SK-N-SH treated with all-trans-retinoic acid at 6 μM for 48 hours (cell line): ENCODE measurements at regions not wholly inside any gene's neighbourhood (a gene's known extent, or its start where the extent isn't known, plus 50 kb on each side); places are given as distances from the start of the nearest gene placed in this dataset.

Source experiments
- ATAC-seq: fragments of 200-7000 bp; cut with Tn5 transposase; 3 replicates; pipeline ENCODE4 v1.9.1; 2020; ENCODE audit warnings: mild to moderate bottlenecking, moderate library complexity
- ARNTL ChIP-seq: fragments of 450-650 bp; formaldehyde crosslinking; IDR thresholded peaks from 2 replicates; pipeline ENCODE4 v1.5.0; 2020; ENCODE audit warnings: low read depth, mild to moderate bottlenecking, moderate library complexity, borderline replicate concordance
- BACH2 ChIP-seq: fragments of 250-450 bp; sonication (Bioruptor Pico); IDR thresholded peaks from 2 replicates; pipeline ENCODE4 v1.9.0; 2021; ENCODE audit warnings: mild to moderate bottlenecking, borderline replicate concordance
- CSDC2 ChIP-seq: fragments of 250-450 bp; sonication (Bioruptor Pico); IDR thresholded peaks from 2 replicates; pipeline ENCODE4 v1.5.0; 2020; ENCODE audit warnings: mild to moderate bottlenecking, moderate library complexity
- CSRNP3 ChIP-seq: fragments of 250-450 bp; sonication (Bioruptor Pico); IDR thresholded peaks from 2 replicates; pipeline ENCODE4 v1.5.1; 2021; ENCODE audit warnings: mild to moderate bottlenecking, moderate library complexity
- ESRRG ChIP-seq: fragments of 250-450 bp; sonication (Bioruptor Pico); IDR thresholded peaks from 2 replicates; pipeline ENCODE4 v1.6.1; 2021; ENCODE audit warnings: mild to moderate bottlenecking
- ISL1 ChIP-seq: fragments of 250-450 bp; sonication (Bioruptor Pico); IDR thresholded peaks from 2 replicates; pipeline ENCODE4 v2.1.2; 2022; ENCODE audit warnings: mild to moderate bottlenecking, moderate library complexity
- OSR1 ChIP-seq: fragments of 250-450 bp; sonication (Bioruptor Pico); IDR thresholded peaks from 2 replicates; pipeline ENCODE4 v1.8.0; 2022; ENCODE audit warnings: moderate library complexity, mild to moderate bottlenecking, inconsistent platforms
- PPARA ChIP-seq: fragments of 250-450 bp; sonication (Bioruptor Pico); IDR thresholded peaks from 2 replicates; pipeline ENCODE4 v1.5.0; 2020; ENCODE audit warnings: mild to moderate bottlenecking, borderline replicate concordance
- RARB ChIP-seq: fragments of 250-450 bp; sonication (Bioruptor Pico); IDR thresholded peaks from 2 replicates; pipeline ENCODE4 v1.8.0; 2021; ENCODE audit warnings: mild to moderate bottlenecking, moderate library complexity
- SNAI2 ChIP-seq: fragments of 250-450 bp; sonication (Bioruptor Pico); IDR thresholded peaks from 2 replicates; pipeline ENCODE4 v1.5.0; 2020; ENCODE audit warnings: mild to moderate bottlenecking, moderate library complexity
- TCF4 ChIP-seq: fragments of 250-450 bp; sonication (Bioruptor Pico); IDR thresholded peaks from 2 replicates; pipeline ENCODE4 v1.8.0; 2021; ENCODE audit warnings: mild to moderate bottlenecking, moderate library complexity, borderline replicate concordance
- TOX ChIP-seq: fragments of 250-450 bp; sonication (Bioruptor Pico); IDR thresholded peaks from 2 replicates; pipeline ENCODE4 v1.8.0; 2021; ENCODE audit warnings: mild to moderate bottlenecking, moderate library complexity, borderline replicate concordance
- TSHZ2 ChIP-seq: fragments of 250-450 bp; sonication (Bioruptor Pico); IDR thresholded peaks from 2 replicates; pipeline ENCODE4 v1.5.0; 2020; ENCODE audit warnings: mild to moderate bottlenecking, moderate library complexity
- ZC3H10 ChIP-seq: fragments of 250-450 bp; sonication (Bioruptor Pico); IDR thresholded peaks from 2 replicates; pipeline ENCODE4 v1.5.1; 2021; ENCODE audit warnings: mild to moderate bottlenecking, moderate library complexity
- ZFP30 ChIP-seq: fragments of 450-650 bp; formaldehyde crosslinking; IDR thresholded peaks from 2 replicates; pipeline ENCODE4 v1.5.0; 2022; ENCODE audit warnings: mild to moderate bottlenecking, moderate library complexity
- ZNF565 ChIP-seq: fragments of 450-650 bp; formaldehyde crosslinking; conservative IDR thresholded peaks from 2 replicates; pipeline ENCODE4 v1.5.0; 2020; ENCODE audit warnings: low read depth, mild to moderate bottlenecking, moderate library complexity
- ZNF70 ChIP-seq: fragments of 450-650 bp; formaldehyde crosslinking; IDR thresholded peaks from 2 replicates; pipeline ENCODE4 v1.5.0; 2020; ENCODE audit warnings: mild to moderate bottlenecking, moderate library complexity
- TF ChIP-seq, protein P1 (sequence below): fragments of 250-450 bp; sonication (Bioruptor Pico); IDR thresholded peaks from 2 replicates; pipeline ENCODE4 v1.5.1; 2020; ENCODE audit warnings: low read depth, mild to moderate bottlenecking, moderate library complexity
- TF ChIP-seq, protein P2 (sequence below): fragments of 250-450 bp; sonication (Bioruptor Pico); IDR thresholded peaks from 2 replicates; pipeline ENCODE4 v1.8.0; 2021; ENCODE audit warnings: low read depth, mild to moderate bottlenecking, moderate library complexity, borderline replicate concordance
- TF ChIP-seq, protein P3 (sequence below): fragments of 250-450 bp; sonication (Bioruptor Pico); IDR thresholded peaks from 2 replicates; pipeline ENCODE4 v1.8.0; 2020; ENCODE audit warnings: mild to moderate bottlenecking, moderate library complexity, borderline replicate concordance

DNA sequence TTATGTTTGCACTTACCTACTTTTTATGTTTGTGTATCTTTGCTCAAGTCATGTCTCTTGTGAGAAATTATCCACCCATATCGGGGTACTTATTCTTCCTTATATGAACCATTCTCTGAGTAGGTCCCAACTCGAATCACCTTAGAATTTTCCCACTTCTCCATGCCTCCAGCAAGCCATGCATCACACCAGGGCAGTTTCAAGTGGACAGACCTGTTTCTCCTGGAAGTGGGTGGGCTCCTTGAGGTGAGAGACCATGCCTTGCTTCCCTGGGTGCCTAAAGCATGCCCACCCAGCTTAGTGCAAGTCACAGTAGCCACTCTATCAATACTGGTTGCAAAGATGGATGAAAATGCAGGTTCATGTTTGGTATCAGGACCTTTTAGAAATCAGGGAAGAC, 187.2 kb downstream of the KIT start:
- no peak for TF ChIP-seq BACH2 (CRISPR knock-in tag)
- TF ChIP-seq ZC3H10, result no peak
- no peak for TF ChIP-seq TCF4 (CRISPR knock-in tag)
- no peak for TF ChIP-seq CSRNP3 (CRISPR knock-in tag)
- TF ChIP-seq TOX, result no peak
- no peak for TF ChIP-seq OSR1 (CRISPR knock-in tag)
- no peak for TF ChIP-seq ARNTL (CRISPR knock-in tag)
- TF ChIP-seq ZFP30 (CRISPR knock-in tag), result no peak

GRCh38 chr4:54843946-54844345, 186.2 kb downstream of the KIT start:
- no peak for TF ChIP-seq CSDC2
- TF ChIP-seq, protein P1, sequence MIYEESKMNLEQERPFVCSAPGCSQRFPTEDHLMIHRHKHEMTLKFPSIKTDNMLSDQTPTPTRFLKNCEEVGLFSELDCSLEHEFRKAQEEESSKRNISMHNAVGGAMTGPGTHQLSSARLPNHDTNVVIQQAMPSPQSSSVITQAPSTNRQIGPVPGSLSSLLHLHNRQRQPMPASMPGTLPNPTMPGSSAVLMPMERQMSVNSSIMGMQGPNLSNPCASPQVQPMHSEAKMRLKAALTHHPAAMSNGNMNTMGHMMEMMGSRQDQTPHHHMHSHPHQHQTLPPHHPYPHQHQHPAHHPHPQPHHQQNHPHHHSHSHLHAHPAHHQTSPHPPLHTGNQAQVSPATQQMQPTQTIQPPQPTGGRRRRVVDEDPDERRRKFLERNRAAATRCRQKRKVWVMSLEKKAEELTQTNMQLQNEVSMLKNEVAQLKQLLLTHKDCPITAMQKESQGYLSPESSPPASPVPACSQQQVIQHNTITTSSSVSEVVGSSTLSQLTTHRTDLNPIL (CRISPR knock-in tag), result no peak
- no peak for TF ChIP-seq PPARA (CRISPR knock-in tag)
- TF ChIP-seq, protein P2, sequence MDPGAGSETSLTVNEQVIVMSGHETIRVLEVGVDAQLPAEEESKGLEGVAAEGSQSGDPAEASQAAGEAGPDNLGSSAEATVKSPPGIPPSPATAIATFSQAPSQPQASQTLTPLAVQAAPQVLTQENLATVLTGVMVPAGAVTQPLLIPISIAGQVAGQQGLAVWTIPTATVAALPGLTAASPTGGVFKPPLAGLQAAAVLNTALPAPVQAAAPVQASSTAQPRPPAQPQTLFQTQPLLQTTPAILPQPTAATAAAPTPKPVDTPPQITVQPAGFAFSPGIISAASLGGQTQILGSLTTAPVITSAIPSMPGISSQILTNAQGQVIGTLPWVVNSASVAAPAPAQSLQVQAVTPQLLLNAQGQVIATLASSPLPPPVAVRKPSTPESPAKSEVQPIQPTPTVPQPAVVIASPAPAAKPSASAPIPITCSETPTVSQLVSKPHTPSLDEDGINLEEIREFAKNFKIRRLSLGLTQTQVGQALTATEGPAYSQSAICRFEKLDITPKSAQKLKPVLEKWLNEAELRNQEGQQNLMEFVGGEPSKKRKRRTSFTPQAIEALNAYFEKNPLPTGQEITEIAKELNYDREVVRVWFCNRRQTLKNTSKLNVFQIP (CRISPR knock-in tag), result no peak
- TF ChIP-seq SNAI2 (CRISPR knock-in tag), result no peak
- TF ChIP-seq OSR1 (CRISPR knock-in tag), result no peak
- no peak for TF ChIP-seq TOX
- TF ChIP-seq TSHZ2, result no peak
- no peak for TF ChIP-seq ARNTL (CRISPR knock-in tag)
- TF ChIP-seq TCF4 (CRISPR knock-in tag), result no peak
- no peak for TF ChIP-seq RARB
- ATAC-seq, result no peak

More for the DNA sequence above, 187.2 kb downstream of the KIT start:
- ATAC-seq, result no peak

DNA sequence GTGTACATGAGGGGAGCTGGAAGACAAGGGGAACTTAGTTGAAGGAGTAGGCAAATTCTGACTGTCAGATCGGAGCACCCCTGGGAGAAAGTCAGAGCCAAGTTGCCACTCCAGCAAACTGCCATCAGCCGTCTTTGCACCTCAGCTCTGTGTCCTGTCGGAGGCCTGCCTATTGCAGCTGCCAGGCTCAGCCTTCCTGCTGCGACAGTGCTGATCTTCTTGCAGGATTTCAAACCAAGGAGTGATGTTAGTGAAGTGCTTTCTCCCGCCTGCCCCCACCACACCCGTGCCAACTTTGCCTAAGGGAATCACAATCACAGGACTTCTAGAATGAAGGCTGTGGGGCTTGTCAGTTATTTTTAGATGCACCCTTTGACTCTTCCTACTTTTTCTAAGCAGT, 185.3 kb downstream of the KIT start:
- TF ChIP-seq ZNF565 (CRISPR knock-in tag) (no peak), ESRRG (CRISPR knock-in tag) (no peak), CSRNP3 (CRISPR knock-in tag) (no peak), SNAI2 (CRISPR knock-in tag) (no peak), PPARA (CRISPR knock-in tag) (no peak)
- ATAC-seq, result no peak

DNA sequence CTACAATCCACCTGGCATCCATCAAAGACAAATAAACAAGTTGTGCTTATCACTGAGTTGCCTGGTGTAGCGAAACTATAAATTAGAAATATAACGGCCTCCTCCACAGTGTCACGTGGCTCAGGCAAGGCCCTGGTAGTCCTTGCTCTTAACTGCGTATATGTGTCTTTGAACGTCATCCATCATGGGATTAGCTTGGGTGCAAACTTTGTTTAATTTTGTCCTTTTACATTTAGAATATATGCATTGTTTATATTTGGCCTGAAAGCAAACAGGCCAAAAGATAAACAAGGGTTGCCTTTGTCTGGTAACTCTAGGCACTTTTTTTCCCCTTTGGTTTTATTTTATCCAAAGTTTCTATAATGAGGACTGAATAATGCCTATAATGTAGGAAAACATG, 184.9 kb downstream of the KIT start:
- no peak for ATAC-seq
- TF ChIP-seq, protein P1 (CRISPR knock-in tag), result no peak
- no peak for TF ChIP-seq ESRRG (CRISPR knock-in tag)
- no peak for TF ChIP-seq CSDC2
- no peak for TF ChIP-seq ARNTL (CRISPR knock-in tag)
- no peak for TF ChIP-seq ISL1
- TF ChIP-seq TSHZ2, result no peak
- no peak for TF ChIP-seq PPARA (CRISPR knock-in tag)
- TF ChIP-seq TCF4 (CRISPR knock-in tag), result no peak
- TF ChIP-seq, protein P3, sequence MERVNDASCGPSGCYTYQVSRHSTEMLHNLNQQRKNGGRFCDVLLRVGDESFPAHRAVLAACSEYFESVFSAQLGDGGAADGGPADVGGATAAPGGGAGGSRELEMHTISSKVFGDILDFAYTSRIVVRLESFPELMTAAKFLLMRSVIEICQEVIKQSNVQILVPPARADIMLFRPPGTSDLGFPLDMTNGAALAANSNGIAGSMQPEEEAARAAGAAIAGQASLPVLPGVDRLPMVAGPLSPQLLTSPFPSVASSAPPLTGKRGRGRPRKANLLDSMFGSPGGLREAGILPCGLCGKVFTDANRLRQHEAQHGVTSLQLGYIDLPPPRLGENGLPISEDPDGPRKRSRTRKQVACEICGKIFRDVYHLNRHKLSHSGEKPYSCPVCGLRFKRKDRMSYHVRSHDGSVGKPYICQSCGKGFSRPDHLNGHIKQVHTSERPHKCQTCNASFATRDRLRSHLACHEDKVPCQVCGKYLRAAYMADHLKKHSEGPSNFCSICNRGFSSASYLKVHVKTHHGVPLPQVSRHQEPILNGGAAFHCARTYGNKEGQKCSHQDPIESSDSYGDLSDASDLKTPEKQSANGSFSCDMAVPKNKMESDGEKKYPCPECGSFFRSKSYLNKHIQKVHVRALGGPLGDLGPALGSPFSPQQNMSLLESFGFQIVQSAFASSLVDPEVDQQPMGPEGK (CRISPR knock-in tag), result no peak
- no peak for TF ChIP-seq SNAI2 (CRISPR knock-in tag)
- TF ChIP-seq ZNF70 (CRISPR knock-in tag), result no peak
